SK-N-SH treated with all-trans-retinoic acid at 6 μM for 48 hours (cell line): ENCODE measurements at regions not wholly inside any gene's neighbourhood (a gene's known extent, or its start where the extent isn't known, plus 50 kb on each side); places are given as distances from the start of the nearest gene placed in this dataset.

Experiments used
- ATAC-seq: fragments of 200-7000 bp; cut with Tn5 transposase; 3 replicates; pipeline ENCODE4 v1.9.1; 2020; ENCODE audit warnings: mild to moderate bottlenecking, moderate library complexity
- ARNTL ChIP-seq: fragments of 450-650 bp; formaldehyde crosslinking; IDR thresholded peaks from 2 replicates; pipeline ENCODE4 v1.5.0; 2020; ENCODE audit warnings: low read depth, mild to moderate bottlenecking, moderate library complexity, borderline replicate concordance
- CREB5 ChIP-seq: fragments of 250-450 bp; sonication (Bioruptor Pico); IDR thresholded peaks from 2 replicates; pipeline ENCODE4 v1.5.1; 2020; ENCODE audit warnings: low read depth, mild to moderate bottlenecking, moderate library complexity
- CSDC2 ChIP-seq: fragments of 250-450 bp; sonication (Bioruptor Pico); IDR thresholded peaks from 2 replicates; pipeline ENCODE4 v1.5.0; 2020; ENCODE audit warnings: mild to moderate bottlenecking, moderate library complexity
- ESRRG ChIP-seq: fragments of 250-450 bp; sonication (Bioruptor Pico); IDR thresholded peaks from 2 replicates; pipeline ENCODE4 v1.6.1; 2021; ENCODE audit warnings: mild to moderate bottlenecking
- GLIS3 ChIP-seq: fragments of 250-450 bp; sonication (Bioruptor Pico); IDR thresholded peaks from 2 replicates; pipeline ENCODE4 v1.5.0; 2020; ENCODE audit warnings: mild to moderate bottlenecking, moderate library complexity
- ISL1 ChIP-seq: fragments of 250-450 bp; sonication (Bioruptor Pico); IDR thresholded peaks from 2 replicates; pipeline ENCODE4 v2.1.2; 2022; ENCODE audit warnings: mild to moderate bottlenecking, moderate library complexity
- OSR1 ChIP-seq: fragments of 250-450 bp; sonication (Bioruptor Pico); IDR thresholded peaks from 2 replicates; pipeline ENCODE4 v1.8.0; 2022; ENCODE audit warnings: moderate library complexity, mild to moderate bottlenecking, inconsistent platforms
- PATZ1 ChIP-seq: fragments of 250-450 bp; sonication (Bioruptor Pico); IDR thresholded peaks from 2 replicates; pipeline ENCODE4 v1.8.0; 2020; ENCODE audit warnings: mild to moderate bottlenecking, moderate library complexity, borderline replicate concordance
- PPARA ChIP-seq: fragments of 250-450 bp; sonication (Bioruptor Pico); IDR thresholded peaks from 2 replicates; pipeline ENCODE4 v1.5.0; 2020; ENCODE audit warnings: mild to moderate bottlenecking, borderline replicate concordance
- RARB ChIP-seq: fragments of 250-450 bp; sonication (Bioruptor Pico); IDR thresholded peaks from 2 replicates; pipeline ENCODE4 v1.8.0; 2021; ENCODE audit warnings: mild to moderate bottlenecking, moderate library complexity
- SNAI2 ChIP-seq: fragments of 250-450 bp; sonication (Bioruptor Pico); IDR thresholded peaks from 2 replicates; pipeline ENCODE4 v1.5.0; 2020; ENCODE audit warnings: mild to moderate bottlenecking, moderate library complexity
- TCF4 ChIP-seq: fragments of 250-450 bp; sonication (Bioruptor Pico); IDR thresholded peaks from 2 replicates; pipeline ENCODE4 v1.8.0; 2021; ENCODE audit warnings: mild to moderate bottlenecking, moderate library complexity, borderline replicate concordance
- TOX ChIP-seq: fragments of 250-450 bp; sonication (Bioruptor Pico); IDR thresholded peaks from 2 replicates; pipeline ENCODE4 v1.8.0; 2021; ENCODE audit warnings: mild to moderate bottlenecking, moderate library complexity, borderline replicate concordance
- TSHZ2 ChIP-seq: fragments of 250-450 bp; sonication (Bioruptor Pico); IDR thresholded peaks from 2 replicates; pipeline ENCODE4 v1.5.0; 2020; ENCODE audit warnings: mild to moderate bottlenecking, moderate library complexity
- ZC3H10 ChIP-seq: fragments of 250-450 bp; sonication (Bioruptor Pico); IDR thresholded peaks from 2 replicates; pipeline ENCODE4 v1.5.1; 2021; ENCODE audit warnings: mild to moderate bottlenecking, moderate library complexity
- ZFP3 ChIP-seq: fragments of 250-450 bp; sonication (Bioruptor Pico); IDR thresholded peaks from 2 replicates; pipeline ENCODE4 v1.5.0; 2020; ENCODE audit warnings: mild to moderate bottlenecking, moderate library complexity
- ZFP30 ChIP-seq: fragments of 450-650 bp; formaldehyde crosslinking; IDR thresholded peaks from 2 replicates; pipeline ENCODE4 v1.5.0; 2022; ENCODE audit warnings: mild to moderate bottlenecking, moderate library complexity
- ZNF565 ChIP-seq: fragments of 450-650 bp; formaldehyde crosslinking; conservative IDR thresholded peaks from 2 replicates; pipeline ENCODE4 v1.5.0; 2020; ENCODE audit warnings: low read depth, mild to moderate bottlenecking, moderate library complexity
- ZNF70 ChIP-seq: fragments of 450-650 bp; formaldehyde crosslinking; IDR thresholded peaks from 2 replicates; pipeline ENCODE4 v1.5.0; 2020; ENCODE audit warnings: mild to moderate bottlenecking, moderate library complexity
- ZNF8 ChIP-seq: fragments of 450-650 bp; formaldehyde crosslinking; IDR thresholded peaks from 2 replicates; pipeline ENCODE4 v1.5.0; 2020; ENCODE audit warnings: mild to moderate bottlenecking, moderate library complexity

- TF ChIP-seq ZNF565 (CRISPR knock-in tag) (no peak), ZFP30 (CRISPR knock-in tag) (no peak), ZNF8 (CRISPR knock-in tag) (no peak)
- no peak for ATAC-seq
Observed at GRCh38 chr4:188619456-188620149, 480.4 kb downstream of the TRIML1 start.

GRCh38 chr4:188620608-188621007, 481.4 kb downstream of the TRIML1 start:
- ATAC-seq: no peak

GRCh38 chr4:188623314-188623854, 484.1 kb downstream of the TRIML1 start:
- no peak for ATAC-seq
- no peak for TF ChIP-seq TCF4 (CRISPR knock-in tag)
- TF ChIP-seq ISL1: no peak
- TF ChIP-seq ESRRG (CRISPR knock-in tag): no peak
- TF ChIP-seq RARB (CRISPR knock-in tag): no peak
- no peak for TF ChIP-seq ZC3H10
- TF ChIP-seq TOX: no peak
- no peak for TF ChIP-seq SNAI2 (CRISPR knock-in tag)
- TF ChIP-seq PPARA (CRISPR knock-in tag): no peak
- no peak for TF ChIP-seq ZNF70 (CRISPR knock-in tag)
- no peak for TF ChIP-seq ZFP3 (CRISPR knock-in tag)

More at GRCh38 chr4:188620608-188621007, 481.4 kb downstream of the TRIML1 start:
- TF ChIP-seq CSDC2 (CRISPR knock-in tag) (no peak), SNAI2 (CRISPR knock-in tag) (no peak), TSHZ2 (CRISPR knock-in tag) (no peak), RARB (CRISPR knock-in tag) (no peak), ARNTL (CRISPR knock-in tag) (no peak), ZFP3 (CRISPR knock-in tag) (no peak), PATZ1 (CRISPR knock-in tag) (no peak), ISL1 (no peak), ZNF70 (CRISPR knock-in tag) (no peak), CREB5 (no peak), ZNF8 (CRISPR knock-in tag) (no peak), ESRRG (CRISPR knock-in tag) (no peak), PPARA (CRISPR knock-in tag) (no peak), GLIS3 (CRISPR knock-in tag) (no peak)
- TF ChIP-seq, all 23 proteins: peak for 0

GRCh38 chr4:188624370-188624769, 485.1 kb downstream of the TRIML1 start:
- no peak for ATAC-seq
- TF ChIP-seq ZNF565 (CRISPR knock-in tag) (no peak), ZFP30 (CRISPR knock-in tag) (no peak), CREB5 (no peak)

GRCh38 chr4:188627892-188628291, 488.7 kb downstream of the TRIML1 start:
- TF ChIP-seq OSR1 (CRISPR knock-in tag) (no peak), ZFP30 (CRISPR knock-in tag) (no peak), GLIS3 (CRISPR knock-in tag) (no peak), PPARA (CRISPR knock-in tag) (no peak), ZC3H10 (no peak)
- TF ChIP-seq, all 23 proteins: peak for 0
- ATAC-seq: no peak
